ENCODE measurements at regions not wholly inside any gene's neighbourhood (a gene's known extent, or its start where the extent isn't known, plus 50 kb on each side); places are given as distances from the start of the nearest gene placed in this dataset.

DNA sequence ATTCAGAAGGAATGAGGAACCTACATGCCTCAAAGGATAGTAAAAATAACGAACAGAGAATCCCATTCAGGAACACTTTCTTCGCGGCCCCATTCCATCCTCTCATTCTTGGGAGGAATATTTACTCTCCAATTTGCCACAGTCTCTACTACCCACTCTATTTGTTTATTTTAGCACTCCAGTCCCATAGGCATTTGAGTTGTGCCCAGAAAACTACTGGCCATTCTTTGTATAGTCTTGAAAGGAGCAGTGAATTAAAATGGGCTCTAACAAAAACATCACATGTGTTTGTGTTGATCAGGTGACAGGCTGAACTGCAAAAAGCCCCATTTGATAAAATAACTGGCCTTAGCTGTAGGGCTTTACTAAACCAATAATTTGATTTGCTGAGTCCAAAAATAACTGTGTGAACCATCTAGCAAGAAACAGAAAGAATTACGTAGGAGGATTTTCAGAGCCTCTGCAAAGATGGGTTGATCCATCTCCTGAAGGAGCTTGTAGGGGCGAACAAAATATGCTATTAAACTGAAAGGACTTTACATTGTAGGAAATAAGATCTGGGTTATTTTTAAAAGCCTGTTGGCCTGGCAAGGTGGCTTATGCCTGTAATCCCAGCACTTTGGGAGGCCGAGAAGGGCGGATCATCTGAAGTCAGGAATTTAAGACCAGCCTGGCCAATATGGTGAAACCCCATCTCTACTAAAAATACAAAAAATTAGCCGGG, 142.3 kb upstream of the CPNE8 start:
- no peak for DNase-seq (ENCODE audit: low spot score)

DNA sequence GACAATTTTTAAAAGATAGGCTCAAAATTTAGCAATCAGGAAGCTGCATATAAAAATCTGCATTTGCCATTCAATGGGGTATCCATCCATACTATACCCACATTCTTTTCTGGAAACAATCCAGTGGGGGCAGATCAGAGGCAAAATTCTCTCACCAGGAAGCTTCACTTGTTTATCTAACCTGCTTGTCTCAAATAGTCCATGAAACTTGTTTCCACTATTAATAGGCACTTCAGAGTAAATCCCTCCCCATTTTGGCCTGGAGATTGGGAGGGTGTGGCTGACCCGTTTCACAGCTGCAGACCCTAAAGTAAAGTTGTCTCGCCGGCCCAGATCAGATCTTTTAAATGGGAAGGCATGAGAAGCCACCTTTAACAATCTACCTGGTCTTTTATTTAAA, 139.4 kb upstream of the CPNE8 start:
- no peak for DNase-seq (ENCODE audit: low spot score)

DNA sequence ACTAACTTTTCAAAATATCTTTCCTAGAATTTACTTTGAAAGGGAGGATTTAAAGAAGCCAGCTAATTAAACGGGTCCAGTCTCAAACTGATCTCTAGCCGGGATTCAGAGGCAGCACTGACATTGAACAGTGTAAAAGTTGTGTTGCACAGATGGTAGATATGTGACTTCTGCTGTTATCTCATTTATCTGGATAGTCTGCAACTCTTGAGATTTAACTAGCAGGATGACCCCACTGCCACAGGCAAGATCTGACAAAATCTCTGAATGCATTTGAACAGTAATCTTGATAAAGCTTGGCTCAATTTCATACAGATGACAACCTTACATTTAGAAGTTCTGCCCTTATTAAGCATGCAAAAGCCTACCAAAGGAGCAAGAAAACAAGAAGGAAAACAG, 138.0 kb upstream of the CPNE8 start:
- DNase-seq (ENCODE audit: low spot score): no peak

DNA sequence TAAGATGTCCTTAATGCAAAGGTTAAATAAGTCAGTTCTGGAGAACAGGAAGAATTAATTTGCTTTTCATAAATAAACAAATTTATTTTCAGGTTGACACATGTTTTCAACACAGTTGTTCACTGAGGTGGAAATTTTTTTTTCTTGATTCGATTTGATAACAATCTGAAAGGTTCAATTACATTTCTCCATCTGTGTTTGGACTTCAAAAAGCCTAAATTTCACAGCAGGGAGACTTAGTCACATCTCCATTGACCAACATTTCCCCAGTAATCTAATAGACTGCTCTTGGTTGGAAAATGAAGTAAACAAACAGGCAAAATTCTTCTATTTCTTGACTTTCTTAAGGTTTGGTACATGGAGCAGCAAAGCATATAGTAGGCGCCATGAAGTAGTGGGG, 134.9 kb upstream of the CPNE8 start:
- no peak for DNase-seq (ENCODE audit: low spot score)

DNA sequence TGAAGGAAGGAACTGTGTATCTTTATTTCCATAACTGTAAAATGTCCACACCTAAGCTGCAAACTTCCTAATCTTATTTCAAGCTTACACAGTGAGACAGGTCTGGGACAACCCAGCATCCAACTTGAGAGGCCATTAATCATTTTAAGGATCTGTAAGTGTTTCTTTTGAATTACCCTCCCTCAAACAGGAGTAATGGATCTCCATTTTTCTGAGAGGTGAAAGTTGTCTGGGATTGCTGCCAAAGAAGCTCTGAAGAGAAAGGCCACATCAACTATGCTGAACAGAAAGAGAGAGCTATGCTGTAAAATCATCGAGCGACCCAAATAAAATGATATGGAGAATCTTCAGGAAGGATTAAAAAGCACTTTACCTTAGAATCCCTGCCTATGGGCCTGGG, 131.7 kb upstream of the CPNE8 start:
- no peak for DNase-seq (ENCODE audit: low spot score)

DNA sequence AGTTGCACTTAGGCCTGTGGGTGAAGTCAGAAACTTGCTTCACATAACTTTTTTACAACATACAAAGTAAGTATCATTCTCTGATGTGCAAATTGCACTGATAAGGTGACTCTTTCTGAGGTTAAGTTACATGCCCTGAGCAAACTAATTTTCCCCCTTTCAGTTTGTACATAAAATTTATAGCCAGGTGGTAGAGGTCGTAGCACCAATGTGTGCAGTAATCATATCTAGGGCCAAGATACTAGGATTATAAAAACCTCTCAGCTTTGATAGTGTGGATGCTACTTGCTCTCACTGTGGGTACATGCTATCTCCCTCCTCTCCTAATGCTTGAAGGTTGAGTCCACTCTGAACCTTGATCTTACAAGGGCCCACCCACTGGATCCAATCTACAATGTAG, 130.7 kb upstream of the CPNE8 start:
- DNase-seq (ENCODE audit: low spot score): no peak

DNA sequence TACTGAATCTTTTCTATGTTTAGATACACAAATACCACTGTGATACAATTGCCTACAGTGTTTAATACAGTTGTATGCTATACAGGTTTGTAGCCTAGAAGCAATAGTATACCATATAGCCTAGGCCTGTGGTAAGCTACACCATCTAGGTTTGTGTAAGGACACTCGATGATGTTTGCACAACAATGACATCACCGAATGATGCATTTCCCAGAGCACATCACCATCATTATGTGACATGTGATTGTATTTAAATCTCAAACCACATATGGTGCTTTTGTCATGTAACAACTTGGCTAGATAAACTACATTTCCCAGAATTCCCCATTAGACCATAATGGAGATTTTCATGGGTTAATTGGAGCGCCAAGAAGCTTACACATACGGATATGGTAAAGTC, 128.4 kb upstream of the CPNE8 start:
- no peak for DNase-seq (ENCODE audit: low spot score)

DNA sequence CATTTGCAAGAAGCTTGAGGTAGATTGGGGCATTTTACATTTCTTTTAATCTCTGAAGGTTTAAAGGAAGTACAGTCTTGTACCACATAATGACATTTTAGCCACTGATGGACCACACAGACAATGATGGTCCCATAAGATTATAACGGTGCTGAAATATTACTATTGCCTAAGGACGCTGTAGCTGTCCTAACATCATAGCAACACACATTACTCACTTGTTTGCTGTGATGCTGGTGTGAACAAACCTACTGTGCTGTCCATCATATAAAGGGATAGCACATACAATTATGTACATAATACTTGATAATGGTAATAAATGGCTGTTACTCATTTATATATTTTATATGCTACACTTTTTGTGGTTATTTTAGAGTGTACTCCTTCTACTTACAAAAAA, 127.1 kb upstream of the CPNE8 start:
- no peak for DNase-seq (ENCODE audit: low spot score)

DNA sequence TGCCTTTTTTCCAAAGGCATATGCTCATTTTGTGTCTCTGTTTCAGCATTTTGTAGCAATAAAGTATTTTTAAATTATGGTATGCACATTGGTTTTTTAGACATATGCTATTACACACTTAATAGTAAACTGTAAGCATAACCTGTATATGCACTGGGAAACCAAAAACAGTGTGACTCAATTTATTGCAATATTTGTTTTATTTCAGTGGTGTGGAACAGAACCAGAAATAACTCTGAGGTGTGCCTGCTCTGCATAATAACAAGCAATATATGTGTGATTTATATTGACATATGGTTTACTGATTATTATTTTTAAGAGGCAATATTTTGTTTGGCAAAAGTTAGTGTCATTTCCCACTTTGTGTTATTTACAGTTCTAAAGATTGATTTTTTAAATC, 126.6 kb upstream of the CPNE8 start:
- no peak for DNase-seq (ENCODE audit: low spot score)

DNA sequence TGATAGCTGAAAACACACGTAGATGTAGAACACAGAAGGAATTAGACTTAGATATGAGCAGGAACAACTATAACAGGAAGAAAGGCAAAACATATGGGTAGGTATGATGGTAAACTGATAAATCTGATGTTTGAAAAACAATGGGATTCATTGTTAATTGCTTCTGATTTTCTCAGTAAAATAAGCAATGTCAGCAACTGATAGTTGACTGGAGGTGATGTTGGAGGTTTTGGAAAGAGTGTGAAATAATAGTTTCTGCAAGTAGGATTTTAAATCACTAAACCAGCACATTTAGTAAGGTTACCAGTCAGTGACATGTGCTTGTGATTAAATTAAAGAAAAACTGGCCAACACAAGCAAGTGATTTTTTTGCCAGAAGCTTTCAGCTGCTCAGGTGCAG, 123.0 kb upstream of the CPNE8 start:
- DNase-seq (ENCODE audit: low spot score): no peak

DNA sequence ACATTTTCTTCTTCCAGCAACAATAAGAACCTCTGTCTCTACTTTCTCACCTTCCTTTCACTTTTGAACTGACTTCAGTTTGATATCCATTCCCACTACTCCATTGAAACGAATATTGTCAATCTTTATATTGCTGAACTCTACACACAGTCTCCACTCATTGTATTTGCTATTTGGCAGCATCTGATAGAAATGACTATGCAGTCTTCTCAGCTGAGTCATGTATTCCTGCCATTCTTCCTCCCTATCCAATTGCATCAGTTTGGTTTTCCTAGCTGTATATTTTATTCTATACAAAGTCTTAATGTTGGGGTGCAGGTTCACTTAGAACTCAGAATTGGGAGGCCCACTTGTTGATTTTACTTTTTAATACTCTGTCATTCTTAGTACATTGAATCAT, 107.5 kb upstream of the CPNE8 start:
- no peak for DNase-seq (ENCODE audit: low spot score)

DNA sequence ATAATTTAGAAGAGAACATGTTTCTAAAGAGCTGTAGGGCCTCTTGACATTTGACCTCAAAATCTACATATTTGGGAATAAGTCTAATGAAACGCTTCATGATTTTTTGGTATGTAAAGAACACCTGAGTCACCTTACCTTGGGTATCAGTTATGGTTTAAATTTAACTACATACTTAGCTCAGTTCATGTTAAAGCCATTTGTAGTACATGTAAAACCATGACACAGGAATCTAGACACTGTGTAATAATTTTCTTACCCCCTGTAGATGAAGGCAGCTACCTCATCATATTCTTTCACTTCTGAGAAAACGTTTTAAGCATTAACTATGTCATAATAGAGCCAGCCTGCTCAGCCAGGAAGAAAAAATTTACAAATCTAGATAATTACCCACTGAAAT, 105.8 kb upstream of the CPNE8 start:
- DNase-seq (ENCODE audit: low spot score): no peak

DNA sequence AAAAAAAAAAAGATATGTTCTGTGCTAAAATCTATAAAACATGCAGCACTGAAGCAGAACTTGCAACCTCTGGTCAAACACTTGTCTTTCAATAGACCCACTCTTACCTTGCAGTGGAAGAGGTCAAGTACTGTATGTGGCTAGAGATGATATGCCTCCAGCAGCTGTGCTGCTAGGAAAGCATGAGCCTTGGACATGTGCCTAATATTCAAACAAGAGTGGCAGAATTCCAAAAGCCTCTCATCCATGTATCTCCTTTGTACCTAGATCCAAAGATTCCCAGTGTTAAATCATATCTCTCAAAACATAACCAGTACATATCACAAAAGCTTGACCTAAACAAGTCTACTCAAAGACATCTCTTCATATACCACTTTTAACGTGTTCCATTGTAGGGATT, 105.0 kb upstream of the CPNE8 start:
- DNase-seq (ENCODE audit: low spot score): no peak

DNA sequence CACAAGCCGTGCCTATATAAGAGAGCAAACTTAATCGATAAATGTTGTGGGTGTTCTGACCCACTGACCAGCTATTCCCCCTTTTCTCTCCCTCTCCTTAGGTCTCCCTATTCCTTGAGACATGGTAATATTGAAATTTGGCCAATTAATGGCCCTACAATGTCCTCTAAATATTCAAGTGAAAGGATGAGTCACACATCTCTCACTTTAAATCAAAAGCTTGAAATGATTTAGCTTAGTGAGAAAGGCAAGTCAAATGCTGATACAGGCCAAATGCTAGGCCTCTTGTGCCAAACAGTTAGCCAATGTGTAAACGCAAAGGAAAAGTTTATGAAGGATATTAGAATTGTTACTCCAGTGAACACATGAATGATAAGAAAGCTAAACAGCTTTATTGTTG, 102.2 kb upstream of the CPNE8 start:
- no peak for DNase-seq (ENCODE audit: low spot score)

DNA sequence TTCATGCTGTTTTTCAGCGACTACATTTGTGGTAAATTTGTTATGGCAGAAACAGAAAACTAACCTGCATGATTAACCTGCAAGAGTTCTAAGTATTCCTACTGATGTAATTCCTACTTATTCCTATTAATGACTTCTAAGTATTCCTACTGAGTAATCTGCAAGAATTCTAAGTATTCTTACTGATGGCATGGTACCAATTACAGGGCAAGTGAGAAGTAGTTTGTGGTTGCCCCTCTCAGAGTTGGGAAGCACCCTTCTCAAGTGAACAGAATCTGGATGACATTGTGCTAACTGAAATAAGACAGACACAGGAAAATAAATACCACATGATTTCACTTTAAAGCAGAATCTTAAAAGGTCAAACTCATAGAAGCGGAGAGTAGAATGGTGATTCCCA, 100.9 kb upstream of the CPNE8 start:
- DNase-seq (ENCODE audit: low spot score): no peak

DNA sequence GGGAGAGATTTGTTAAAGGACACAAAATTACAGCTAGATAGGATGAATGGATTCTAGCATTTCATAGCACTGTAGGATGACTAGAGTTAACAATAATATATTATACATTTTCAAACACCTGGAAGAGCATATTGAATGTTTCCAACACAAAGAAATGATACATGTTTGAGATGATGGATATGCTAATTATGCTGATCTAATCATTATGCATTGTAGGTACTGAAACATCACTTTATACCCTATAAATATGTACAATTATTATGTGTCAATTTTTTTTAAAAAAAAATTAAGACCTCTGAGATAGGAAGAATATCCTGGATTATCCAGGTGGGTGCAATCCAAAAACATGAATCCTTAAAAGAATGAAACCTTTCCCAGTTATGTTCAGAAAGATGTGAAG, 100.3 kb upstream of the CPNE8 start:
- DNase-seq (ENCODE audit: low spot score): no peak

DNA sequence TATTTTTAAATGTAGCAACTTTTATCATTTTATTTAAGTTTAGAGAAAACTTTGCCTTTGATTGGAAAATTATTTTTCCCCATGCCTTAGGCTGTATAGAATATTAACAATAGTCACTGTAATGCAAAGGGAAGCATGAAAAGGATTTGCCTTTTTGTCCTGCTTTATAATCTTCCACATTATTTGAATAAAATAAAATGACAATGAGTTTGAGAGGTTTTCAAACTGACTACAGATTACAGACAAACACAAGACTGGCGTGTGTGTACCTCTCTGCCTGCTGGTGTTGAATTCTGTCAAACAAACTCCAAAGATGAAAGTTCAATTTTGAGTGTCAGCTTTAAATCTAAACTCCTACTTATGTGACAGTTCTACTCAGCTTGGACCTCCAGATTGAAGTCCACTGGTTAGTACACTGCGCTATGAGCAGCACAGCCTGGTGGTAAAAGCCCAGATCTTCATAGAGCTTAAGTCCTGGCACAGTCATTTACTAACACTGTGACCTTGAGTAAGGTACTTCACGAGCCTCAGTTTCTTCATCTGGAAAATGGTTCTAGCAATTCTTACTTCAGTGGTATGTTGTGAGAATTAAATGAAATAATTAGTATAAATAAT, 98.3 kb upstream of the CPNE8 start:
- no peak for DNase-seq (ENCODE audit: low spot score)

DNA sequence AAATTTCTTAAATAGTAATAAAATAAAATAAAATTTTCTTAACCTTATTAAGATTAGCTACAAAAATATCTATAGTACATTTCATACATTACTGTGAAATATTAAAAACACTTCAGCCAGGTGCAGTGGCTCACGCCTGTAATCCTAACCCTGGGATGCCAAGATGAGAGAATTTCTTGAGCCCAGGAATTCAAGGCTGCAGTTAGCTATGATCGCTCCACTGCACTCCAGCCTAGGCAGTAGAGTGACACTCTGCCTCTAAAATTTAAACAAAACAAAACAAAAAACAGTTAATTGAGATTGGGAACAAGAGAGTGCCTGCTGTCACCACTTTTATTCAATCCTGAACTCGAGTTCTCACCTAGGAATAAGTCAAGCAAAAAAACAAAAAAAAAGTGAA, 95.0 kb upstream of the CPNE8 start:
- DNase-seq (ENCODE audit: low spot score): no peak

DNA sequence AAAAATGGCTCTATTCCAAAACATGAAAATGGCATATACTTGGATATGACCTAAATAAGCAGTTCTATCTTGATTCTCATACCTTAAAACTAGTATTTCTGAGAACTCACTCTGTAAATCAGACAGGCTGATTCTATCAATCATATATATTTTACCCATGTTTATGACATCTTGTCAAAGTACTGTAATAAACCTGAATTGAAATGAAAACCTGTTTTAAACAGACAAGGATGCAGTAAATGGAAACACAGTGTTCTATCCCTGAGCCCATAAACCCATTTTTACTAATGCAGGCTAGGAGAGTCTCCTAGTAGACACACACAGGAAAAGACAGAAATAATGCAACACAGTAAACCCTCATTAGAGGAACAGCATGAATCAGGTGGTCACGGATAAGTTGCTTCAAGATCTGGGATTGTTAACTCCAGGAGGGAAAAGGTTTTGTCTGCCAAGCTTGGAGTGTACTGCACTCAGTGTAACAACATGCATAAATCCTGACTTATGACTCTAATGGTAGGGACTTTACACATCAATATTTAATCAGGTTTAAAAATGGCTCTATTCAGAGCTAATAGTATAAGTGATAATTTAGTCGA, 93.6 kb upstream of the CPNE8 start:
- DNase-seq (ENCODE audit: low spot score): no peak

DNA sequence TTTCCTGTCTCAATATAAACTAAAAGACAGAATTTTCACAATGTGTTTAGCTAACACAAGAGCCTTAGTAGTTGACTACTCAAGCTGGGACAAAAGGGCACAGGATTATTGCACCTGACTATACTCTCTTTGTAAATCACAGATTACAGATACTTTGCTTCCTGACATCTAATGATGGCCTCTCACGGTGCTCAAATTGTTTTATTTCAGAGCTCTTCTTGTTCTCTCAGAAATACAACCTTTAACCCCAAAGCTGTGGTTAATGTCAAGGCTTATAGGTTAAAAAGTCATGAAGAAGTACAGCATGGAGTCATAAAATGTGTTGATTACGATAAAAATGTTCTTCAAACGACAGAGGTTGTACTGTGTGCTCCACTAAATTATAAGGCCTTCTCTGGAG, 89.9 kb upstream of the CPNE8 start:
- DNase-seq (ENCODE audit: low spot score): no peak

DNA sequence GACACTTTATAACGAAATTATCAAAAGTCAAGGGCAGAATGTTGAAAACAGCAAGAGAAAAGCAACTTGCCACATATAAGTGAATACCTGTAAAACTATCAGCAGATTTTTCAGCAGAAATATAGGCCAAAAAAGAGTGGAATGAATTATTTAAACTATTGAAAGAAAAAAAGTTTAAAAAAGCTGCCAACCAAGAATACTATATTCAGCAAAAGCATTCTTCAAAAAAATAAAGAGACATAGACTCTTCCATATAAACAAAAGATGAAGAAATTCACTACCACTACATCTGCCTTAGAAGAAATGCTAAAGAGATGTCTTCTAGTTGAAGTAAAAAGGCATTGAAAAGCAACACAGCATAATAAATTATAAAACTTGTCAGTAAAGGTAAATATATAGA, 80.6 kb upstream of the CPNE8 start:
- DNase-seq (ENCODE audit: low spot score): no peak

DNA sequence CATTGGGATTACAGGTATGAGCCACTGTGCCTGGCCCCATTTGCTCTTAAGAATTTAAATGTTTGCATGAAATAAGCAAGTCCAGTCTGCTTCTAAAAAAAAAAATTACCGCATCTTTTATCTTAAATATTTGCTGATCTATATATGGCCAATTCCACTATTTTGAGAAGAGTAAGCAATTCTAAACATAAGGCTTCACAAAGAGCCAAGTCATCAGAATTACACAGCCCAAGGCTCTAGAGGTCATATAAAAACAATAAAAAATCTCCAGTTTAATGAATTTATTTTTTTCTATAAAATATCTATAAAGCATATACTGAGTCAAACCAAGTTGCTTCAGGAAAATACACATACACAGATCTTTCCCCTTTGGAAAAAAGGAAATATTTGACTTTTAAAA, 79.0 kb upstream of the CPNE8 start:
- no peak for DNase-seq (ENCODE audit: low spot score)

DNA sequence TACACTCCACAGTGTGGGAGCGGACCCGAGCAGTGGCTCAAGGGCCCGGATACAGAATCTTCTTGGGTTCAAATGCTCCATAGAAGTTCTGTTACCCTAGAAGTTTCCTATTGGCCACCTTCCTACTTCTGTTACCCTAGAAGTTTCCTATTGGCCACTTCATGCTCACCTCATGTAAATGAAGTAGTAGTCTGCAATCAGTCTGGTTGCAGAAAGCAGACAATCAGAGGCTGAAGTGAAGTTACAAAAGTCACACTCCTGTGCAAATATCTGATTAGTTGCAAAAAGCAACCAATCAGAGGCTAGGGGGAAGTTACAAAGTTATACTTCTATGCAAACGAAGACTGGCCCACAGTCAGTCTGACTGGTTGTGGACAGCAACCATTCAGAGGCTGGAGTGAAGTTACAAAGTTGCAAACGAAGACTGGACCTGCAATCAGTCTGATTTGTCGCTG, 77.8 kb upstream of the CPNE8 start:
- no peak for DNase-seq (ENCODE audit: low spot score)

DNA sequence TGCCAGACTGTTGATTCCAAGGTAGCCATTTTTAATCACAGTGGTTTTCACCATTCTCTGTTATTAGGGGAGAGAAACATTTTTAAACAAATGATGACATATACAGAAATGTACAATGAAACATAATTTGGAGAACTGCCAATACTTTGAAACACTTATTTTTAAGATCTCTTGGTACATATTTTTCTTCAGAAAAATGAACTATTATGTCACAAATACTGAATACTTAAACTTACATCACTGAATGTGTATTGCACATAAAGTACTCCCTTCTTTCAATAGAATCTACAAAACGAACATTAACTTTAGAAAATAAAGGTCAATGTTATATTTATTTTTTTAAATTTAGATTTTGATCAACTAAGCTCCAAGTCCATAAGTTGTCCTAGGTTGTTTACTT, 71.7 kb upstream of the CPNE8 start:
- no peak for DNase-seq (ENCODE audit: low spot score)
